ENCODE measurements at regions not wholly inside any gene's neighbourhood (a gene's known extent, or its start where the extent isn't known, plus 50 kb on each side); places are given as distances from the start of the nearest gene placed in this dataset.
"Not testable (repeated sequence)": the region's sequence is repeated elsewhere in the genome, so short reads cannot be mapped to it uniquely, and the experiment has no call there.

DNA sequence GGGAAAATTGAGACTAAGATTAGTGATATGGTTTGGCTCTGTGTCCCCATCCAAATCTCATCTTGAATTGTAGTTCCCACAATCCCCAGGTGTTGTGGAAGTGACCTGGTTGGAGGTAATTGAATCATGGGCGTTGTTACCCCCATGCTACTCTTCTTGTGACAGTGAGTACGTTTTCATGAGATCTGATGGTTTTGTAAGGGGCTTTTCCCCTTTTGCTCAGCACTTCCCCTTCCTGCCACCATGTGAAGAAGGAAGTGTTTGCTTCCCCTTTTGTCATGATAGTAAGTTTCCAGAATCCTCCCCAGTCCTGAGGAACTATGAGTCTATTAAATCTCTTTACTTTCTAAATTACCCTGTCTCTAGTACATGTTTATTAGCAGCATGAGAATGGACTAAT, 729.9 kb upstream of the TPTE start:
- DNase-seq, result not testable (repeated sequence)

DNA sequence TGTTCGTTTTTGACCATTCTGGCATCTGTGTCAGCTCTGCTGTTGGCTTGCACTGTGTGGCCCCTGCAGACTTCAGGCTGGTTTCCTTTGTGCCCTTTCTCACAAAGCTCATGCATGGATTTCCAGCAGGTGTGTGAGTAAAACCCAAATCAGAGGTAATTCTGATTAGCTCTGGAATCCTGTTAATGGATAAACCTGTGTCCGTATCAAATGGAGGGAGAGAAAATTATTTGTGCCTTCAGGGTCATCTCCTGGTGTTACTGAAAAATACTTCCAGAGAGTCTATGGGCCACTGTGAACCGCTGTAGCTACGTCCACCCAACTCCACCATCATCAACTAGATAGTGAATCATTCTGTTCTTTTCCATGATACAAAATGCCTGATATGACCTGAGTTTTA, 726.1 kb upstream of the TPTE start:
- not testable (repeated sequence) for DNase-seq

DNA sequence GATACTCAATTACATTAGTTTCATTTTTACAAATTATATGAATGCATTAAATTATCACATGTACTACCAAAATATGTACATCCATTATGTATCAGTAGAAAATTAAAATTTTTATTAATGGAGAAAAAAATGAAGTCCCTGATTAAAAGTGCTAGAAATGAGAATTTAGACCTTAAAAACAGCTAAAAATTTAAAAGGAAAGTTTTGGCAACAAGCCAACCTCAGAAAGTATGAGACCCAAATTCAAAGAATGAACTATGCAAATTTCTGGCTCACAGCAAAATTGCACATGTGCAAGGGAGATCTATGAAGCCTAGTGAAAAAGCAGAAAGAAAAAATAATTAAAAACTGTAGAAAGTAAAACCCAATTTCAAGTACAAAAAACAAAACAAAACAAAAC, 725.1 kb upstream of the TPTE start:
- DNase-seq, result not testable (repeated sequence)

DNA sequence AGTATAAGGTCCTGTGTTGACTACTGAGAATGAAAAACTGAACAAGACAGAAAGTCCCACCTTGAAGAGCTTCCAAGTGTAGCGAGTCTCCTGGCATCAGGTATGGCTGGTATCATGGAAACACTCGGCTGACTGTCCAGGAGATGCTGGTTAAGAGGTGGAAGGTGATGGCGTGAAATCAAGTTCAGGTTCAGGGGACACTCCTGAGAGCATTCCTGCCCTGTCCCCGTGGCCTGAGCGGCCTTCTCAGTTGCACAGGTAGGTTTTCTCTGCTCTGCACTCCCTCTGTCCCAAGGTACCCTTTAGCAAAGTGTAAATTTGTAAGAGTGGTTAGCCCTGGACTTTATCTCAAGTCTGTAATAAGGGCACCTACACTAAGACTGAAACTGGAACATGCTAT, 713.7 kb upstream of the TPTE start:
- not testable (repeated sequence) for DNase-seq

DNA sequence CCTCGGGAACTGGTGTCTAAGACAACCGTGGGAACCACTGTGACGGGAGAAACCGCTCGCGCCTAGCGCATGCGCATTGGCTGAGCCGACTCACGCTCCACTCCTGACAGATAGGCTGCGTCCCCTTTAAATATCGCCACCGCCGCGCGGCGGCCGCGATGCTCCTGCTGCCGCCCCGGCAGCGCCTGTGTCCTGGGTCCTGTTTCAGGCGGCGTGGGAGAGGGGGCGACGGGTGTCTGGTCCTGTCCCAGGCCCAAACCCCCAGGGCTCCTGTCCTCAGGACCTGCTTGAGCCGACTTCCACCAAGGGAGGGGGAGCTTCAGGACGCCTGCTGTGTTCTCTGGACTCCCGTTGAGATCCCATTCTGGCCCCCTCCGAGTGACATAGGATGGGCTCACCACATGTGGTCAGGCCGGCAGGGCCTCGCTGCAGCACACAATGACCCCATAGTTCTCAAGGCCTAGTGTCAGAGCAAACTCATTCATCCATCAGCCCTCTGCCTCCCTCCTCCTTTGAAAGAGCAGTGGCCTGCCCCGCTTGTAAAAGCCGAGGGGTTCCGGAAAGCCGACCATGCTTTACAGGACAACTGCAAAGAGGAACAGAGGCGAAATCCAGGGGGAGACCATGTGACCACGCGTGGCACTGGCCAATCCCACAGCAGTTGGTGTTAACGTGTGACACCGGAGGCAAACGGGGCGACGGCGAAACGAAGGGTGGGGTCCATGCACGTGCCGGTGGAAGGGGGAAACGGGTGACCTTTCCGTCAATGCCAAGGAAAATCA, 710.0 kb upstream of the TPTE start:
- DNase-seq, result not testable (repeated sequence)

DNA sequence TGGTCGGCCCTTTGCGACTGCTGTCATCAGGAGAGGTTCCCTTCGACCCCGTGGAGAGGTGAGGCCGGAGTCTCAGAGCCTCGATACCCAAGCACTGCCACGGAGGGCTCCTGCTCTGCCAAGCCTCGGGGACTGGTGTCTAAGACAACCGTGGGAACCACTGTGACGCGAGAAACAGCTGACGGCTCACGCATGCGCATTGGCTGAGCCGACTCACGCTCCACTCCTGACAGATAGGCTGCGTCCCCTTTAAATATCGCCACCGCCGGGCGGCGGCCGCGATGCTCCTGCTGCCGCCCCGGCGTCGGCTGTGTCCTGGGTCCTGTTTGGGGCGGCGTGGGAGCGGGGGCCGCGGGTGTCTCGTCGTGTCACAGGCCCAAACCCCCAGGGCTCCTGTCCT, 708.9 kb upstream of the TPTE start:
- not testable (repeated sequence) for DNase-seq

DNA sequence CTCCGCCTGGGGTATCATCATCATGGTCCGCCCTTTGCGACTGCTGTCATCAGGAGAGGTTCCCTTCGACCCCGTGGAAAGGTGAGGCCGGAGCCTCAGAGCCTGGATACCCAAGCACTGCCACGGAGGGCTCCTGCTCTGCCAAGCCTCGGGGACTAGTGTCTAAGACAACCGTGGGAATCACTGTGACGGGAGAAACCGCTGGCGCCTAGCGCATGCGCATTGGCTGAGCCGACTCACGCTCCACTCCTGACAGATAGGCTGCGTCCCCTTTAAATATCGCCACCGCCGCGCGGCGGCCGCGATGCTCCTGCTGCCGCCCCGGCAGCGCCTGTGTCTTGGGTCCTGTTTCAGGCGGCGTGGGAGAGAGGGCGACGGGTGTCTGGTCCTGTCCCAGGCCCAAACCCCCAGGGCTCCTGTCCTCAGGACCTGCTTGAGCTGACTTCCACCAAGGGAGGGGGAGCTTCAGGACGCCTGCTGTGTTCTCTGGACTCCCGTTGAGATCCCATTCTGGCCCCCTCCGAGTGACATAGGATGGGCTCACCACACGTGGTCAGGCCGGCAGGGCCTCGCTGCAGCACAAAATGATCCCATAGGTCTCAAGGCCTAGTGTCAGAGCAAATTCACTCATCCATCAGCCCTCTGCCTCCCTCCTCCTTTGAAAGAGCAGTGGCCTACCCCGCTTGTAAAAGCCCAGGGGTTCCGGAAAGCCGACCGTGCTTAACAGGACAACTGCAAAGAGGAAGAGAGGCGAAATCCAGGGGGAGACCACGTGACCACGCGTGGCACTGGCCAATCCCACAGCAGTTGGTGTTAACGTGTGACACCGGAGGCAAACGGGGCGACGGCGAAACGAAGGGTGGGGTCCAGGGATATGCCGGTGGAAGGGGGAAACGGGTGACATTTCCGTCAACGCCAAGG, 707.2 kb upstream of the TPTE start:
- DNase-seq, result not testable (repeated sequence)

DNA sequence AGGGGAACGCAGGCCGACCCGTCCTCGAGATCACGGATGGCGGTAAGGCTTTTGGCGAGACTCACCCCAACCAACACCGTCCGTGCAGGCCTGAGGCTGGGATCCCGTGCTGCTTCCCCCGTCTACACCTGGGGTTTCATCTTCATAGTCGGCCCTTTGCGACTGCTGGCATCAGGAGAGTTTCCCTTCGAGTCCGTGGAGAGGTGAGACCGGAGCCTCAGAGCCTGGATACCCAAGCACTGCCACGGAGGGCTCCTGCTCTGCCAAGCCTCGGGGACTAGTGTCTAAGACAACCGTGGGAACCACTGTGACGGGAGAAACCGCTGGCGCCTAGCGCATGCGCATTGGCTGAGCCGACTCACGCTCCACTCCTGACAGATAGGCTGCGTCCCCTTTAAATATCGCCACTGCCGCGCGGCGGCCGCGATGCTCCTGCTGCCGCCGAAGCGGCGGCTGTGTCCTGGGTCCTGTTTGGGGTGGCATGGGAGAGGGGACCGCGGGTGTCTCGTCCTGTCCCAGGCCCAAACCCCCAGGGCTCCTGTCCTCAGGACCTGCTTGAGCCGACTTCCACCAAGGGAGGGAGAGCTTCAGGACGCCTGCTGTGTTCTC, 706.1 kb upstream of the TPTE start:
- DNase-seq, result not testable (repeated sequence)

DNA sequence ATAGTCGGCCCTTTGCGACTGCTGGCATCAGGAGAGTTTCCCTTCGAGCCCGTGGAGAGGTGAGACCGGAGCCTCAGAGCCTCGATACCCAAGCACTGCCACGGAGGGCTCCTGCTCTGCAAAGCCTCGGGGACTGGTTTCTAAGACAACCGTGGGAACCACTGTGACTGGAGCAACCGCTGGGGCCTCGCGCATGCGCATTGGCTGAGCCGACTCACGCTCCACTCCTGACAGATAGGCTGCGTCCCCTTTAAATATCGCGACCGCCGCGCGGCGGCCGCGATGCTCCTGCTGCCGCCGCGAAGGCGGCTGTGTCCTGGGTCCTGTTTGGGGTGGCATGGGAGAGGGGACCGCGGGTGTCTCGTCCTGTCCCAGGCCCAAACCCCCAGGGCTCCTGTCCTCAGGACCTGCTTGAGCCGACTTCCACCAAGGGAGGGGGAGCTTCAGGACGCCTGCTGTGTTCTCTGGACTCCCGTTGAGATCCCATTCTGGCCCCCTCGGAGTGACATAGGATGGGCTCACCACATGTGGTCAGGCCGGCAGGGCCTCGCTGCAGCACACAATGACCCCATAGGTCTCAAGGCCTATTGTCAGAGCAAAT, 704.5 kb upstream of the TPTE start:
- DNase-seq, result not testable (repeated sequence)

DNA sequence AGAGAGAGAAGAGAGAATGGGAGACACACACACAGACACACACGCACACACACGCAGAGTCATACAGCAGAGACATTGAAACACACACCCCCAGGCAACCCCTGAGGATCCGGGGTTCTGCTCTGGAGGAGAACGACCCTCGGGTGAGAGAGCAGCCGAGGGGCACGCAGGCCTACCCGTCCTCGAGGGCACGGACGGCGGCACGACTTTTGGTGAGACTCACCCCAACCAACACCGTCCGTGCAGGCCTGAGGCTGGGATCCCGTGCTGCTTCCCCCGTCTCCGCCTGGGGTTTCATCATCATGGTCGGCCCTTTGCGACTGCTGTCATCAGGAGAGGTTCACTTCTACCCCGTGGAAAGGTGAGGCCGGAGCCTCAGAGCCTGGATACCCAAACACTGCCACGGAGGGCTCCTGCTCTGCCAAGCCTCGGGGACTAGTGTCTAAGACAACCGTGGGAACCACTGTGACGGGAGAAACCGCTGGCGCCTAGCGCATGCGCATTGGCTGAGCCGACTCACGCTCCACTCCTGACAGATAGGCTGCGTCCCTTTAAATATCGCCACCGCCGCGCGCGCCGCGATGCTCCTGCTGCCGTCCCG, 703.4 kb upstream of the TPTE start:
- not testable (repeated sequence) for DNase-seq

DNA sequence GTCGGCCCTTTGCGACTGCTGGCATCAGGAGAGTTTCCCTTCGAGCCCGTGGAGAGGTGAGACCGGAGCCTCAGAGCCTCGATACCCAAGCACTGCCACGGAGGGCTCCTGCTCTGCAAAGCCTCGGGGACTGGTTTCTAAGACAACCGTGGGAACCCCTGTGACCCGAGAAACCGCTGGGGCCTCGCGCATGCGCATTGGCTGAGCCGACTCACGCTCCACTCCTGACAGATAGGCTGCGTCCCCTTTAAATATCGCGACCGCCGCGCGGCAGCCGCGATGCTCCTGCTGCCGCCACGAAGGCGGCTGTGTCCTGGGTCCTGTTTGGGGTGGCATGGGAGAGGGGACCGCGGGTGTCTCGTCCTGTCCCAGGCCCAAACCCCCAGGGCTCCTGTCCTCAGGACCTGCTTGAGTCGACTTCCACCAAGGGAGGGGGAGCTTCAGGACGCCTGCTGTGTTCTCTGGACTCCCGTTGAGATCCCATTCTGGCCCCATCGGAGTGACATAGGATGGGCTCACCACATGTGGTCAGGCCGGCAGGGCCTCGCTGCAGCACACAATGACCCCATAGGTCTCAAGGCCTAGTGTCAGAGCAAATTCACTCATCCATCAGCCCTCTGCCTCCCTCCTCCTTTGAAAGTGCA, 701.7 kb upstream of the TPTE start:
- not testable (repeated sequence) for DNase-seq

DNA sequence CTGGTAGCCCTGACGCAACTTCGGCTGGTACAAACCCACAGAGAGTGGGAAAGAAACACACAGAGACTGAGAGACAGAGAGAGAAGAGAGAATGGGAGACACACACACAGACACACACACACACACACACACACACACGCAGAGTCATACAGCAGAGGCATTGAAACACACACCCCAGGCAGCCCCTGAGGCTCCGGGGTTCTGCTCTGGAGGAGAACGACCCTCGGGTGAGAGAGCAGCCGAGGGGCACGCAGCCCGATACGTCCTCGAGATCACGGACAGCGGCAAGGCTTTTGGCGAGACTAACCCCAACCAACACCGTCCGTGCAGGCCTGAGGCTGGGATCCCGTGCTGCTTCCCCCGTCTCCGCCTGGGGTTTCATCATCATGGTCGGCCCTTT, 700.8 kb upstream of the TPTE start:
- not testable (repeated sequence) for DNase-seq

DNA sequence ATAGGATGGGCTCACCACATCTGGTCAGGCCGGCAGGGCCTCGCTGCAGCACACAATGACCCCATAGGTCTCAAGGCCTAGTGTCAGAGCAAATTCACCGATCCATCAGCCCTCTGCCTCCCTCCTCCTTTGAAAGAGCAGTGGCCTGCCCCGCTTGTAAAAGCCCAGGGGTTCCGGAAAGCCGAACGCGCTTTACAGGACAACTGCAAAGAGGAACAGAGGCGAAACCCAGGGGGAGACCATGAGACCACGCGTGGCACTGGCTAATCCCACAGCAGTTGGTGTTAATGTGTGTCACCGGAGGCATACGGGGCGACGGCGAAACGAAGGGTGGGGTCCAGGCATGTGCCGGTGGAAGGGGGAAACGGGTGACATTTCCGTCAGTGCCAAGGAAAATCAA, 699.9 kb upstream of the TPTE start:
- DNase-seq, result not testable (repeated sequence)

DNA sequence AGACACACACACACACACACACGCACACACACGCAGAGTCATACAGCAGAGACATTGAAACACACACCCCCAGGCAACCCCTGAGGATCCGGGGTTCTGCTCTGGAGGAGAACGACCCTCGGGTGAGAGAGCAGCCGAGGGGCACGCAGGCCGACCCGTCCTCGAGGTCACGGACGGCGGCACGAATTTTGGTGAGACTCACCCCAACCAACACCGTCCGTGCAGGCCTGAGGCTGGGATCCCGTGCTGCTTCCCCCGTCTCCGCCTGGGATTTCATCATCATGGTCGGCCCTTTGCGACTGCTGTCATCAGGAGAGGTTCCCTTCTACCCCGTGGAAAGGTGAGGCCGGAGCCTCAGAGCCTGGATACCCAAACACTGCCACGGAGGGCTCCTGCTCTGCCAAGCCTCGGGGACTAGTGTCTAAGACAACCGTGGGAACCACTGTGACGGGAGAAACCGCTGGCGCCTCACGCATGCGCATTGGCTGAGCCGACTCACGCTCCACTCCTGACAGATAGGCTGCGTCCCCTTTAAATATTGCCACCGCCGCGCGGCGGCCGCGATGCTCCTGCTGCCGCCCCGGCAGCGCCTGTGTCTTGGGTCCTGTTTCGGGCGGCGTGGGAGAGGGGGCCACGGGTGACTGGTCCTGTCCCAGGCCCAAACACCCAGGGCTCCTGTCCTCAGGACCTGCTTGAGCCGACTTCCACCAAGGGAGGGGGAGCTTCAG, 699.1 kb upstream of the TPTE start:
- not testable (repeated sequence) for DNase-seq

DNA sequence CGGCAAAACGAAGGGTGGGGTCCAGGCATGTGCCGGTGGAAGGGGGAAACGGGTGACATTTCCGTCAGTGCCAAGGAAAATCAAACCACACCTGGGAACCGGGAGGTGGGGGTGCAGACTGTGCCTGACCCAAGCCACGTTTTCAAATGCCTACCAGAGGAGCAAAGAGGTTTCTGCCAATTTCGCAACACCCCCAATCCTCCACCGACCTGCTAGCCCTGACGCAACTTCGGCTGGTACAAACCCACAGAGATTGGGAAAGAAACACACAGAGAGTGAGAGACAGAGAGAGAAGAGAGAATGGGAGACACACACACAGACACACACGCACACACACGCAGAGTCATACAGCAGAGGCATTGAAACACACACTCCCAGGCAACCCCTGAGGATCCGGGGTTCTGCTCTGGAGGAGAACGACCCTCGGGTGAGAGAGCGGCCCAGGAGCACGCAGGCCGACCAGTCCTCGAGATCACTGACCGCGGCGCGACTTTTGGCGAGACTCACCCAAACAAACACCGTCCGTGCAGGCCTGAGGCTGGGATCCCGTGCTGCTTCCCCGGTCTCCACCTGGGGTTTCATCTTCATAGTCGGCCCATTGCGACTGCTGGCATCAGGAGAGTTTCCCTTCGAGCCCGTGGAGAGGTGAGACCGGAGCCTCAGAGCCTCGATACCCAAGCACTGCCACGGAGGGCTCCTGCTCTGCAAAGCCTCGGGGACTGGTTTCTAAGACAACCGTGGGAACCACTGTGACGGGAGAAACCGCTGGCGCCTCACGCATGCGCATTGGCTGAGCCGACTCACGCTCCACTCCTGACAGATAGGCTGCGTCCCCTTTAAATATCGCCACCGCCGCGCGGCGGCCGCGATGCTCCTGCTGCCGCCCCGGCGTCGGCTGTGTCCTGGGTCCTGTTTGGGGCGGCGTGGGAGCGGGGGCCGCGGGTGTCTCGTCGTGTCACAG, 697.9 kb upstream of the TPTE start:
- DNase-seq, result not testable (repeated sequence)

DNA sequence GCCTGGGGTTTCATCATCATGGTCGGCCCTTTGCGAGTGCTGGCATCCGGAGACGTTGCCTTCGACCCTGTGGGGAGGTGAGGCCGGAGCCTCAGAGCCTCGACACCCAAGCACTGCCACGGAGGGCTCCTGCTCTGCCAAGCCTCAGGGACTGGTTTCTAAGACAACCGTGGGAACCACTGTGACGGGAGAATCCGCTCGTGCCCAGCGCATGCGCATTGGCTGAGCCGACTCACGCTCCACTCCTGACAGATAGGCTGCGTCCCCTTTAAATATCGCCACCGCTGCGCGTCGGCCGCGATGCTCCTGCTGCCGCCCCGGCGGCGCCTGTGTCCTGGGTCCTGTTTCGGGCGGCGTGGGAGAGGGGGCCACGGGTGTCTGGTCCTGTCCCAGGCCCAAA, 690.6 kb upstream of the TPTE start:
- not testable (repeated sequence) for DNase-seq

DNA sequence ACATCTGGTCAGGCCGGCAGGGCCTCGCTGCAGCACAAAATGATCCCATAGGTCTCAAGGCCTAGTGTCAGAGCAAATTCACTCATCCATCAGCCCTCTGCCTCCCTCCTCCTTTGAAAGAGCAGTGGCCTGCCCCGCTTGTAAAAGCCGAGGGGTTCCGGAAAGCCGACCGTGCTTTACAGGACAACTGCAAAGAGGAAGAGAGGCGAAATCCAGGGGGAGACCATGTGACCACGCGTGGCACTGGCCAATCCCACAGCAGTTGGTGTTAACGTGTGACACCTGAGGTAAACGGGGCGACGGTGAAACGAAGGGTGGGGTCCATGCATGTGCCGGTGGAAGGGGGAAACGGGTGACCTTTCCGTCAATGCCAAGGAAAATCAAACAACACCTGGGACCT, 688.6 kb upstream of the TPTE start:
- not testable (repeated sequence) for DNase-seq

DNA sequence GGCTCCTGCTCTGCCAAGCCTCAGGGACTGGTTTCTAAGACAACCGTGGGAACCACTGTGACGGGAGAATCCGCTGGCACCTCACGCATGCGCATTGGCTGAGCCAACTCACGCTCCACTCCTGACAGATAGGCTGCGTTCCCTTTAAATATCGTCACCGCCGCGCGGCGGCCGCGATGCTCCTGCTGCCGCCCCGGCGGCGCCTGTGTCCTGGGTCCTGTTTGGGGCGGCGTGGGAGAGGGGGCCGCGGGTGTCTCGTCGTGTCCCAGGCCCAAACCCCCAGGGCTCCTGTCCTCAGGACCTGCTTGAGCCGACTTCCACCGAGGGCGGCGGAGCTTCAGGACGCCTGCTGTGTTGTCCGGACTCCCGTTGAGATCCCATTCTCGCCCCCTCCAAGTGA, 684.8 kb upstream of the TPTE start:
- not testable (repeated sequence) for DNase-seq

DNA sequence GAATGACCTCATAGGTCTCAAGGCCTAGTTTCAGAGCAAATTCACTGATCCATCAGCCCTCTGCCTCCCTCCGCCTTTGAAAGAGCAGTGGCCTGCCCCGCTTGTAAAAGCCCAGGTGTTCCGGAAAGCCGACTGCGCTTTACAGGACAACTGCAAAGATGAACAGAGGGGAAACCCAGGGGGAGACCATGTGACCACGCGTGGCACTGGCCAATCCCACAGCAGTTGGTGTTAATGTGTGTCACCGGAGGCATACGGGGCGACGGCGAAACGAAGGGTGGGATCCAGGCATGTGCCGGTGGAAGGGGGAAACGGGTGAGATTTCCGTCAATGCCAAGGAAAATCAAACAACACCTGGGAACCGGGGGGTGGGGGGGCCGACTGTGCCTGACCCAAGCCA, 684.4 kb upstream of the TPTE start:
- DNase-seq, result not testable (repeated sequence)

DNA sequence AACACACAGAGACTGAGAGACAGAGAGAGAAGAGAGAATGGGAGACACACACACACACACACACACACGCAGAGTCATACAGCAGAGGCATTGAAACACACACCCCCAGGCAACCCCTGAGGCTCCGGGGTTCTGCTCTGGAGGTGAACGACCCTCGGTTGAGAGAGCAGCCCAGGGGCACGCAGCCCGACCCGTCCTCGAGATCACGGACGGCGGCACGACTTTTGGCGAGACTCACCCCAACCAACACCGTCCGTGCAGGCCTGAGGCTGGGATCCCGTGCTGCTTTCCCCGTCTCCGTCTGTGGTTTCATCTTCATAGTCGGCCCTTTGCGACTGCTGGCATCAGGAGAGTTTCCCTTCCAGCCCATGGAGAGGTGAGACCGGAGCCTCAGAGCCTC, 683.9 kb upstream of the TPTE start:
- not testable (repeated sequence) for DNase-seq
